Mesothelial cell of epicardium (in vitro differentiated cells): ENCODE measurements at regions not wholly inside any gene's neighbourhood (a gene's known extent, or its start where the extent isn't known, plus 50 kb on each side); places are given as distances from the start of the nearest gene placed in this dataset.

ENCODE experiments used
- DNase-seq, 2 experiments: peaks; one replicate each; pipeline ENCODE4 v3.0.0; 2021; ENCODE audit warnings: low spot score in 2 of 2; ENCODE audit not compliant: unreplicated experiment in 2 of 2
- H3K27ac Mint-ChIP-seq: 2 replicates; pipeline ENCODE4 v1.8.0; 2021; ENCODE audit warnings: mixed read lengths
- H3K27me3 Mint-ChIP-seq: 2 replicates; pipeline ENCODE4 v1.8.0; 2021; ENCODE audit warnings: low read depth, mixed read lengths
- H3K36me3 Mint-ChIP-seq: 2 replicates; pipeline ENCODE4 v1.8.0; 2021; ENCODE audit warnings: mixed read lengths
- H3K4me1 Mint-ChIP-seq: 2 replicates; pipeline ENCODE4 v1.8.0; 2021; ENCODE audit warnings: mixed read lengths
- H3K4me3 Mint-ChIP-seq: 2 replicates; pipeline ENCODE4 v1.8.0; 2021; ENCODE audit warnings: mild to moderate bottlenecking, moderate library complexity, mixed read lengths
- H3K9me3 Mint-ChIP-seq: 2 replicates; pipeline ENCODE4 v1.8.0; 2021; ENCODE audit warnings: mixed read lengths
- CTCF ChIP-seq: fragments of 200-600 bp; sonication (generic); IDR thresholded peaks from one replicate; pipeline ENCODE4 v1.5.0; 2021; ENCODE audit warnings: antibody characterized with exemption; ENCODE audit not compliant: unreplicated experiment

- no peak for DNase-seq
- Mint-ChIP-seq H3K27ac (no peak overlapping the region), H3K36me3 (no peaks in the 10 kb centered on the region), H3K9me3 (no peaks in the 10 kb centered on the region), H3K4me1 (peaks cover 9% of the 10 kb centered on the region), H3K4me3 (no peak overlapping the region), H3K27me3 (peaks cover 21% of the 10 kb centered on the region)
- TF ChIP-seq CTCF, result no peak
These were observed 74.3 kb upstream of the OTX2 start for GRCh38 chr14:56884617-56885016.

- H3K27ac Mint-ChIP-seq, result no peak overlapping the region
- no peaks in the 10 kb centered on the region for H3K36me3 Mint-ChIP-seq
- H3K4me1 Mint-ChIP-seq, result no peaks in the 10 kb centered on the region
- no peaks in the 10 kb centered on the region for H3K9me3 Mint-ChIP-seq
- H3K27me3 Mint-ChIP-seq, result peaks cover 21% of the 10 kb centered on the region
- H3K4me3 Mint-ChIP-seq, result no peak overlapping the region
- TF ChIP-seq CTCF, result no peak
- DNase-seq, result no peak
These were observed 70.9 kb upstream of the OTX2 start for GRCh38 chr14:56881181-56881580.

- DNase-seq, result no peak
- Mint-ChIP-seq H3K27me3 (peaks cover 26% of the 10 kb centered on the region), H3K4me1 (no peaks in the 10 kb centered on the region), H3K9me3 (no peaks in the 10 kb centered on the region), H3K4me3 (no peak overlapping the region), H3K27ac (no peak overlapping the region), H3K36me3 (no peaks in the 10 kb centered on the region)
- TF ChIP-seq CTCF, result no peak
These were observed 68.5 kb upstream of the OTX2 start for GRCh38 chr14:56878766-56879165.

GRCh38 chr14:56875104-56875675 lies 64.9 kb upstream of the OTX2 start:
- no peaks in the 10 kb centered on the region for H3K36me3 Mint-ChIP-seq
- H3K4me3 Mint-ChIP-seq, result no peak overlapping the region
- H3K9me3 Mint-ChIP-seq, result no peaks in the 10 kb centered on the region
- H3K27ac Mint-ChIP-seq, result no peak overlapping the region
- no peak for TF ChIP-seq CTCF
- peaks cover 15% of the 10 kb centered on the region for H3K27me3 Mint-ChIP-seq
- no peaks in the 10 kb centered on the region for H3K4me1 Mint-ChIP-seq
- DNase-seq, result no peak

- H3K27me3 Mint-ChIP-seq, result peaks cover 18% of the 10 kb centered on the region
- H3K9me3 Mint-ChIP-seq, result no peaks in the 10 kb centered on the region
- no peak overlapping the region for H3K4me3 Mint-ChIP-seq
- no peak for DNase-seq
- H3K4me1 Mint-ChIP-seq, result no peaks in the 10 kb centered on the region
- H3K27ac Mint-ChIP-seq, result no peak overlapping the region
- no peaks in the 10 kb centered on the region for H3K36me3 Mint-ChIP-seq
- no peak for TF ChIP-seq CTCF
These were observed 64.1 kb upstream of the OTX2 start for GRCh38 chr14:56874375-56874774.

- peaks cover 19% of the 10 kb centered on the region for H3K27me3 Mint-ChIP-seq
- no peak for DNase-seq
- H3K9me3 Mint-ChIP-seq, result no peaks in the 10 kb centered on the region
- H3K4me1 Mint-ChIP-seq, result no peaks in the 10 kb centered on the region
- no peak for TF ChIP-seq CTCF
- no peaks in the 10 kb centered on the region for H3K36me3 Mint-ChIP-seq
- H3K27ac Mint-ChIP-seq, result no peak overlapping the region
- H3K4me3 Mint-ChIP-seq, result no peak overlapping the region
These were observed 60.1 kb upstream of the OTX2 start for GRCh38 chr14:56870336-56870735.
